Mammary epithelial cell (primary cell): ENCODE measurements at regions not wholly inside any gene's neighbourhood (a gene's known extent, or its start where the extent isn't known, plus 50 kb on each side); places are given as distances from the start of the nearest gene placed in this dataset.

Experiments
- EZH2 ChIP-seq: IDR thresholded peaks from 2 replicates; pipeline ENCODE4 v1.6.1; 2012; ENCODE audit warnings: low read length, inconsistent platforms, borderline replicate concordance
- TF ChIP-seq, protein P1 (sequence below), 2 donors: IDR thresholded peaks in 1 of 2; conservative IDR thresholded peaks in 1 of 2; 2 replicates each; pipeline ENCODE4 v1.5.1; 2011 to 2012; ENCODE audit warnings: inconsistent platforms in 2 of 2, low read length in 2 of 2, mild to moderate bottlenecking in 2 of 2, control low read depth in 1 of 2, low read depth in 1 of 2; ENCODE audit not compliant: insufficient read depth in 1 of 2; ENCODE audit errors: extremely low read depth in 1 of 2

DNA sequence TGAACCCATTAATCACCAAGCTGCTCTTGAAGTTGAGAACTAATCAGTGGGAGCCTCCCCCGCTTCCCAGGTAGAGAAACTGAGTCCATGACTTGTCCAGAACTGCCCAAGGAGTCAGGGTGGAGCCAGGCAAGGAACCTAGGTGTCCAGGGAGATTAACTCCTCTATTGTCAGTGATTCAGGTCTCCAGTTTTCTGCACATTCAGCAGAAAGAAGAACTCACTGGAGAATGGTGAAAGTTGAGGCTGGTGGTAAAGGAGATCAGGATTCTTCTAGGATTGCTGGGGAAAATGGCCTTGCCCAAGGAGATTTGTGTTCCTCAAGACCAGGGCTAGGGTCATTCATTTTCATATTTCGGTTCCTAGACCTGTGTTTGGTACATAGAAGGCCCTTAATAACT, 87.2 kb upstream of the CISTR start:
- TF ChIP-seq, protein P1, sequence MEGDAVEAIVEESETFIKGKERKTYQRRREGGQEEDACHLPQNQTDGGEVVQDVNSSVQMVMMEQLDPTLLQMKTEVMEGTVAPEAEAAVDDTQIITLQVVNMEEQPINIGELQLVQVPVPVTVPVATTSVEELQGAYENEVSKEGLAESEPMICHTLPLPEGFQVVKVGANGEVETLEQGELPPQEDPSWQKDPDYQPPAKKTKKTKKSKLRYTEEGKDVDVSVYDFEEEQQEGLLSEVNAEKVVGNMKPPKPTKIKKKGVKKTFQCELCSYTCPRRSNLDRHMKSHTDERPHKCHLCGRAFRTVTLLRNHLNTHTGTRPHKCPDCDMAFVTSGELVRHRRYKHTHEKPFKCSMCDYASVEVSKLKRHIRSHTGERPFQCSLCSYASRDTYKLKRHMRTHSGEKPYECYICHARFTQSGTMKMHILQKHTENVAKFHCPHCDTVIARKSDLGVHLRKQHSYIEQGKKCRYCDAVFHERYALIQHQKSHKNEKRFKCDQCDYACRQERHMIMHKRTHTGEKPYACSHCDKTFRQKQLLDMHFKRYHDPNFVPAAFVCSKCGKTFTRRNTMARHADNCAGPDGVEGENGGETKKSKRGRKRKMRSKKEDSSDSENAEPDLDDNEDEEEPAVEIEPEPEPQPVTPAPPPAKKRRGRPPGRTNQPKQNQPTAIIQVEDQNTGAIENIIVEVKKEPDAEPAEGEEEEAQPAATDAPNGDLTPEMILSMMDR (conservative IDR thresholded peaks at IDR 0.05 in 1 of 2, IDR thresholded peaks at IDR 0.05 in 1 of 2; ENCODE audit: extremely low read depth in 1 of 2, insufficient read depth in 1 of 2, low read depth in 1 of 2, low read length in 2 of 2), result no peak
- no peak for TF ChIP-seq EZH2
